WTC11 (cell line): ENCODE measurements at regions not wholly inside any gene's neighbourhood (a gene's known extent, or its start where the extent isn't known, plus 50 kb on each side); places are given as distances from the start of the nearest gene placed in this dataset.

Experiments
- ATAC-seq: fragments of 200-7000 bp; cut with Tn5 transposase; 2 replicates; pipeline ENCODE4 v1.10.0; 2021; ENCODE audit warnings: mild to moderate bottlenecking, moderate library complexity
- CTCF ChIA-PET: fragments of 300-600 bp; sonication (Branson Sonifier 250); formaldehyde crosslinking; loops from one replicate; lab custom pipeline; 2021; ENCODE audit warnings: antibody characterized with exemption; lab: Charles Lee
- POLR2A ChIA-PET: fragments of 350-600 bp; sonication (Branson Sonifier 250); formaldehyde crosslinking; loops from one replicate; lab custom pipeline; 2021; ENCODE audit warnings: antibody characterized with exemption; lab: Charles Lee
- DNase-seq: peaks from one replicate; pipeline ENCODE4 v3.0.0; 2021; ENCODE audit warnings: low spot score
- H3K27ac Mint-ChIP-seq: 2 replicates; pipeline ENCODE4 v1.8.0; 2021; ENCODE audit warnings: mixed read lengths
- H3K27me3 Mint-ChIP-seq: 2 replicates; pipeline ENCODE4 v1.8.0; 2021; ENCODE audit warnings: low read depth, mild to moderate bottlenecking, moderate library complexity, mixed read lengths
- H3K36me3 Mint-ChIP-seq: 2 replicates; pipeline ENCODE4 v1.8.0; 2021; ENCODE audit warnings: mixed read lengths
- H3K4me1 Mint-ChIP-seq: 2 replicates; pipeline ENCODE4 v1.8.0; 2022; ENCODE audit warnings: mixed read lengths
- H3K4me3 Mint-ChIP-seq: 2 replicates; pipeline ENCODE4 v1.8.0; 2021; ENCODE audit warnings: mild to moderate bottlenecking, moderate library complexity, mixed read lengths
- H3K9me3 Mint-ChIP-seq: 2 replicates; pipeline ENCODE4 v1.8.0; 2021; ENCODE audit warnings: mixed read lengths
- CBFB ChIP-seq: sonication (generic); formaldehyde crosslinking; IDR thresholded peaks from 2 replicates; pipeline ENCODE4 v1.8.1; 2022; ENCODE audit warnings: mild to moderate bottlenecking, low read depth, missing genetic modification reagents
- ETV6 ChIP-seq: sonication (generic); formaldehyde crosslinking; IDR thresholded peaks from 2 replicates; pipeline ENCODE4 v1.8.1; 2022; ENCODE audit warnings: mild to moderate bottlenecking, missing genetic modification reagents
- GRHL2 ChIP-seq: fragments of 250-450 bp; sonication (Bioruptor Pico); IDR thresholded peaks from 2 replicates; pipeline ENCODE4 v1.8.0; 2022; ENCODE audit warnings: mild to moderate bottlenecking, moderate library complexity; ENCODE audit not compliant: insufficient replicate concordance, severe bottlenecking
- MYBL2 ChIP-seq: sonication (generic); formaldehyde crosslinking; IDR thresholded peaks from 2 replicates; pipeline ENCODE4 v1.8.1; 2023; ENCODE audit warnings: mild to moderate bottlenecking, moderate library complexity, missing genetic modification reagents
- NR2C2 ChIP-seq: sonication (generic); formaldehyde crosslinking; IDR thresholded peaks from 2 replicates; pipeline ENCODE4 v1.8.0; 2022; ENCODE audit warnings: mild to moderate bottlenecking, missing genetic modification reagents
- PRRX2 ChIP-seq: fragments of 250-450 bp; sonication (Bioruptor Pico); IDR thresholded peaks from 2 replicates; pipeline ENCODE4 v1.8.0; 2021; ENCODE audit warnings: mild to moderate bottlenecking
- ZNF138 ChIP-seq: sonication (generic); formaldehyde crosslinking; conservative IDR thresholded peaks from 2 replicates; pipeline ENCODE4 v1.8.1; 2022; ENCODE audit warnings: mild to moderate bottlenecking, moderate library complexity, missing genetic modification reagents
- ZNF317 ChIP-seq: sonication (generic); formaldehyde crosslinking; IDR thresholded peaks from 2 replicates; pipeline ENCODE4 v1.8.1; 2023; ENCODE audit warnings: low read depth, mild to moderate bottlenecking, moderate library complexity, missing genetic modification reagents, borderline replicate concordance
- TF ChIP-seq, protein P1 (sequence below): sonication (generic); formaldehyde crosslinking; IDR thresholded peaks from 2 replicates; pipeline ENCODE4 v1.8.1; 2022; ENCODE audit warnings: low read depth, mild to moderate bottlenecking, moderate library complexity, missing genetic modification reagents, borderline replicate concordance
- TF ChIP-seq, protein P2 (sequence below): fragments of 250-450 bp; sonication (Bioruptor Pico); IDR thresholded peaks from 2 replicates; pipeline ENCODE4 v1.9.0; 2021; ENCODE audit warnings: mild to moderate bottlenecking
- TF ChIP-seq, protein P3 (sequence below): sonication (generic); formaldehyde crosslinking; IDR thresholded peaks from 2 replicates; pipeline ENCODE4 v1.8.0; 2022; ENCODE audit warnings: mild to moderate bottlenecking, missing genetic modification reagents
- TF ChIP-seq, protein P4 (sequence below): sonication (generic); formaldehyde crosslinking; IDR thresholded peaks from 2 replicates; pipeline ENCODE4 v1.8.0; 2023; ENCODE audit warnings: mild to moderate bottlenecking, missing genetic modification reagents
- TF ChIP-seq, protein P5 (sequence below): fragments of 200-600 bp; IDR thresholded peaks from 2 replicates; pipeline ENCODE4 v1.8.0; 2022; ENCODE audit warnings: antibody characterized with exemption
- TF ChIP-seq, protein P6 (sequence below): sonication (generic); formaldehyde crosslinking; IDR thresholded peaks from 2 replicates; pipeline ENCODE4 v1.8.1; 2022; ENCODE audit warnings: missing genetic modification reagents, borderline replicate concordance
- TF ChIP-seq, protein P7 (sequence below): sonication (generic); formaldehyde crosslinking; IDR thresholded peaks from 2 replicates; pipeline ENCODE4 v1.8.0; 2023; ENCODE audit warnings: missing genetic modification reagents
- TF ChIP-seq, protein P8 (sequence below): sonication (generic); formaldehyde crosslinking; IDR thresholded peaks from 2 replicates; pipeline ENCODE4 v1.8.1; 2023; ENCODE audit warnings: mild to moderate bottlenecking, missing genetic modification reagents
- TF ChIP-seq, protein P9 (sequence below): fragments of 250-450 bp; sonication (Bioruptor Pico); IDR thresholded peaks from 2 replicates; pipeline ENCODE4 v2.1.2; 2022; ENCODE audit warnings: mild to moderate bottlenecking, moderate library complexity

DNA sequence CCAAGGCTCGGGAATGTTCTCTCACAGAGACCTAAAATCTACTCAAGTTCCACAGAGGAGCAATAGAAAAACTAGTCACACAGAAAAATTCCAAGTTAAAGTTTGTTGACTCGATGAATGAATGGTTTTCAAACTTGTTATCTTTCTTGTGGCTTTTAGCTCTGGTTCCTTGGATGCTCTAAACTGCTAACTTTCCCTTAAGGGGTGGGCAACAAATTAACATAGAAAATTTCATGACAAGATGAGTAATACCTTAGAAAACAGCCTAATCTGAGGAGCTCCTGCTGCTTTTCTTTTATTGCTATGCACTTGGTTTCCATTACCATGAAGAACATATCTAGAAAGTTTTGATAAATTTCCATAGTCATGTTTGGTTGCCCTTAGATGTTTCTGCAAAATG is 100.2 kb upstream of the CCDC112 start:
- TF ChIP-seq, protein P1, sequence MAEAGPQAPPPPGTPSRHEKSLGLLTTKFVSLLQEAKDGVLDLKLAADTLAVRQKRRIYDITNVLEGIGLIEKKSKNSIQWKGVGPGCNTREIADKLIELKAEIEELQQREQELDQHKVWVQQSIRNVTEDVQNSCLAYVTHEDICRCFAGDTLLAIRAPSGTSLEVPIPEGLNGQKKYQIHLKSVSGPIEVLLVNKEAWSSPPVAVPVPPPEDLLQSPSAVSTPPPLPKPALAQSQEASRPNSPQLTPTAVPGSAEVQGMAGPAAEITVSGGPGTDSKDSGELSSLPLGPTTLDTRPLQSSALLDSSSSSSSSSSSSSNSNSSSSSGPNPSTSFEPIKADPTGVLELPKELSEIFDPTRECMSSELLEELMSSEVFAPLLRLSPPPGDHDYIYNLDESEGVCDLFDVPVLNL = no peak
- TF ChIP-seq GRHL2 (CRISPR knock-in tag) (no peak), NR2C2 (CRISPR knock-in tag) (no peak), ZNF138 (no peak), MYBL2 (CRISPR knock-in tag) (no peak), CBFB (CRISPR knock-in tag) (no peak)
- TF ChIP-seq, protein P2, sequence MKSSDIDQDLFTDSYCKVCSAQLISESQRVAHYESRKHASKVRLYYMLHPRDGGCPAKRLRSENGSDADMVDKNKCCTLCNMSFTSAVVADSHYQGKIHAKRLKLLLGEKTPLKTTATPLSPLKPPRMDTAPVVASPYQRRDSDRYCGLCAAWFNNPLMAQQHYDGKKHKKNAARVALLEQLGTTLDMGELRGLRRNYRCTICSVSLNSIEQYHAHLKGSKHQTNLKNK (CRISPR knock-in tag) = no peak
- TF ChIP-seq, protein P3, sequence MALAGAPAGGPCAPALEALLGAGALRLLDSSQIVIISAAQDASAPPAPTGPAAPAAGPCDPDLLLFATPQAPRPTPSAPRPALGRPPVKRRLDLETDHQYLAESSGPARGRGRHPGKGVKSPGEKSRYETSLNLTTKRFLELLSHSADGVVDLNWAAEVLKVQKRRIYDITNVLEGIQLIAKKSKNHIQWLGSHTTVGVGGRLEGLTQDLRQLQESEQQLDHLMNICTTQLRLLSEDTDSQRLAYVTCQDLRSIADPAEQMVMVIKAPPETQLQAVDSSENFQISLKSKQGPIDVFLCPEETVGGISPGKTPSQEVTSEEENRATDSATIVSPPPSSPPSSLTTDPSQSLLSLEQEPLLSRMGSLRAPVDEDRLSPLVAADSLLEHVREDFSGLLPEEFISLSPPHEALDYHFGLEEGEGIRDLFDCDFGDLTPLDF (CRISPR knock-in tag) = no peak
- TF ChIP-seq, protein P4, sequence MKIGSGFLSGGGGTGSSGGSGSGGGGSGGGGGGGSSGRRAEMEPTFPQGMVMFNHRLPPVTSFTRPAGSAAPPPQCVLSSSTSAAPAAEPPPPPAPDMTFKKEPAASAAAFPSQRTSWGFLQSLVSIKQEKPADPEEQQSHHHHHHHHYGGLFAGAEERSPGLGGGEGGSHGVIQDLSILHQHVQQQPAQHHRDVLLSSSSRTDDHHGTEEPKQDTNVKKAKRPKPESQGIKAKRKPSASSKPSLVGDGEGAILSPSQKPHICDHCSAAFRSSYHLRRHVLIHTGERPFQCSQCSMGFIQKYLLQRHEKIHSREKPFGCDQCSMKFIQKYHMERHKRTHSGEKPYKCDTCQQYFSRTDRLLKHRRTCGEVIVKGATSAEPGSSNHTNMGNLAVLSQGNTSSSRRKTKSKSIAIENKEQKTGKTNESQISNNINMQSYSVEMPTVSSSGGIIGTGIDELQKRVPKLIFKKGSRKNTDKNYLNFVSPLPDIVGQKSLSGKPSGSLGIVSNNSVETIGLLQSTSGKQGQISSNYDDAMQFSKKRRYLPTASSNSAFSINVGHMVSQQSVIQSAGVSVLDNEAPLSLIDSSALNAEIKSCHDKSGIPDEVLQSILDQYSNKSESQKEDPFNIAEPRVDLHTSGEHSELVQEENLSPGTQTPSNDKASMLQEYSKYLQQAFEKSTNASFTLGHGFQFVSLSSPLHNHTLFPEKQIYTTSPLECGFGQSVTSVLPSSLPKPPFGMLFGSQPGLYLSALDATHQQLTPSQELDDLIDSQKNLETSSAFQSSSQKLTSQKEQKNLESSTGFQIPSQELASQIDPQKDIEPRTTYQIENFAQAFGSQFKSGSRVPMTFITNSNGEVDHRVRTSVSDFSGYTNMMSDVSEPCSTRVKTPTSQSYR = no peak
- TF ChIP-seq, protein P5, sequence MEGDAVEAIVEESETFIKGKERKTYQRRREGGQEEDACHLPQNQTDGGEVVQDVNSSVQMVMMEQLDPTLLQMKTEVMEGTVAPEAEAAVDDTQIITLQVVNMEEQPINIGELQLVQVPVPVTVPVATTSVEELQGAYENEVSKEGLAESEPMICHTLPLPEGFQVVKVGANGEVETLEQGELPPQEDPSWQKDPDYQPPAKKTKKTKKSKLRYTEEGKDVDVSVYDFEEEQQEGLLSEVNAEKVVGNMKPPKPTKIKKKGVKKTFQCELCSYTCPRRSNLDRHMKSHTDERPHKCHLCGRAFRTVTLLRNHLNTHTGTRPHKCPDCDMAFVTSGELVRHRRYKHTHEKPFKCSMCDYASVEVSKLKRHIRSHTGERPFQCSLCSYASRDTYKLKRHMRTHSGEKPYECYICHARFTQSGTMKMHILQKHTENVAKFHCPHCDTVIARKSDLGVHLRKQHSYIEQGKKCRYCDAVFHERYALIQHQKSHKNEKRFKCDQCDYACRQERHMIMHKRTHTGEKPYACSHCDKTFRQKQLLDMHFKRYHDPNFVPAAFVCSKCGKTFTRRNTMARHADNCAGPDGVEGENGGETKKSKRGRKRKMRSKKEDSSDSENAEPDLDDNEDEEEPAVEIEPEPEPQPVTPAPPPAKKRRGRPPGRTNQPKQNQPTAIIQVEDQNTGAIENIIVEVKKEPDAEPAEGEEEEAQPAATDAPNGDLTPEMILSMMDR = no peak
- TF ChIP-seq, protein P6, sequence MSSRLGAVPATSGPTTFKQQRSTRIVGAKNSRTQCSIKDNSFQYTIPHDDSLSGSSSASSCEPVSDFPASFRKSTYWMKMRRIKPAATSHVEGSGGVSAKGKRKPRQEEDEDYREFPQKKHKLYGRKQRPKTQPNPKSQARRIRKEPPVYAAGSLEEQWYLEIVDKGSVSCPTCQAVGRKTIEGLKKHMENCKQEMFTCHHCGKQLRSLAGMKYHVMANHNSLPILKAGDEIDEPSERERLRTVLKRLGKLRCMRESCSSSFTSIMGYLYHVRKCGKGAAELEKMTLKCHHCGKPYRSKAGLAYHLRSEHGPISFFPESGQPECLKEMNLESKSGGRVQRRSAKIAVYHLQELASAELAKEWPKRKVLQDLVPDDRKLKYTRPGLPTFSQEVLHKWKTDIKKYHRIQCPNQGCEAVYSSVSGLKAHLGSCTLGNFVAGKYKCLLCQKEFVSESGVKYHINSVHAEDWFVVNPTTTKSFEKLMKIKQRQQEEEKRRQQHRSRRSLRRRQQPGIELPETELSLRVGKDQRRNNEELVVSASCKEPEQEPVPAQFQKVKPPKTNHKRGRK (CRISPR knock-in tag) = no peak
- H3K27me3 Mint-ChIP-seq = no peaks in the 10 kb centered on the region
- POLR2A ChIA-PET = no interaction called here

DNA sequence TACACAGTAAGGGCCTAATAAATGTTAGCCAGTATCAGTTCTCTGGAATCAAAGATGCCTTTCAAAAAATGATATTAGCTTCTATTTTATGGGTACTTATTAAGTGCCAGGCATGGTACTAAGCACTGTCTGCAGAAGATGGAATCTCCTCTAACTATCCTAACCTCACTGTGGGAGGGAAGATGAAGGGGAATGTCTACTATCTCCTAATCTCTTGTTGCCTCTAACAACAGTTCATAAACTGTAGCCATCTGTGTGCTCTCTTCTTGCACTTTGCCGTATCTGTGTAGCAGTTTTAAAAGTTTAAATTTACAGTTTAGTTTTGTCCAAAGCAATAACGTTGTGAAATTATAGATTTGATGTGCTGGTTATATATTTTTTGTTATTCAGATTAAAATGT is 99.6 kb upstream of the CCDC112 start:
- ChIA-PET CTCF (no interaction called here), POLR2A (no interaction called here)
- no peaks in the 10 kb centered on the region for H3K27me3 Mint-ChIP-seq
- no peak overlapping the region for H3K27ac Mint-ChIP-seq
- H3K4me1 Mint-ChIP-seq = no peaks in the 10 kb centered on the region
- H3K4me3 Mint-ChIP-seq = no peak overlapping the region
- TF ChIP-seq PRRX2 (CRISPR knock-in tag) (no peak), ZNF317 (CRISPR knock-in tag) (no peak), ETV6 (CRISPR knock-in tag) (no peak)
- TF ChIP-seq, protein P7, sequence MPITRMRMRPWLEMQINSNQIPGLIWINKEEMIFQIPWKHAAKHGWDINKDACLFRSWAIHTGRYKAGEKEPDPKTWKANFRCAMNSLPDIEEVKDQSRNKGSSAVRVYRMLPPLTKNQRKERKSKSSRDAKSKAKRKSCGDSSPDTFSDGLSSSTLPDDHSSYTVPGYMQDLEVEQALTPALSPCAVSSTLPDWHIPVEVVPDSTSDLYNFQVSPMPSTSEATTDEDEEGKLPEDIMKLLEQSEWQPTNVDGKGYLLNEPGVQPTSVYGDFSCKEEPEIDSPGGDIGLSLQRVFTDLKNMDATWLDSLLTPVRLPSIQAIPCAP (CRISPR knock-in tag) = no peak
- TF ChIP-seq, protein P8, sequence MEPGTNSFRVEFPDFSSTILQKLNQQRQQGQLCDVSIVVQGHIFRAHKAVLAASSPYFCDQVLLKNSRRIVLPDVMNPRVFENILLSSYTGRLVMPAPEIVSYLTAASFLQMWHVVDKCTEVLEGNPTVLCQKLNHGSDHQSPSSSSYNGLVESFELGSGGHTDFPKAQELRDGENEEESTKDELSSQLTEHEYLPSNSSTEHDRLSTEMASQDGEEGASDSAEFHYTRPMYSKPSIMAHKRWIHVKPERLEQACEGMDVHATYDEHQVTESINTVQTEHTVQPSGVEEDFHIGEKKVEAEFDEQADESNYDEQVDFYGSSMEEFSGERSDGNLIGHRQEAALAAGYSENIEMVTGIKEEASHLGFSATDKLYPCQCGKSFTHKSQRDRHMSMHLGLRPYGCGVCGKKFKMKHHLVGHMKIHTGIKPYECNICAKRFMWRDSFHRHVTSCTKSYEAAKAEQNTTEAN (CRISPR knock-in tag) = no peak
- TF ChIP-seq, protein P9, sequence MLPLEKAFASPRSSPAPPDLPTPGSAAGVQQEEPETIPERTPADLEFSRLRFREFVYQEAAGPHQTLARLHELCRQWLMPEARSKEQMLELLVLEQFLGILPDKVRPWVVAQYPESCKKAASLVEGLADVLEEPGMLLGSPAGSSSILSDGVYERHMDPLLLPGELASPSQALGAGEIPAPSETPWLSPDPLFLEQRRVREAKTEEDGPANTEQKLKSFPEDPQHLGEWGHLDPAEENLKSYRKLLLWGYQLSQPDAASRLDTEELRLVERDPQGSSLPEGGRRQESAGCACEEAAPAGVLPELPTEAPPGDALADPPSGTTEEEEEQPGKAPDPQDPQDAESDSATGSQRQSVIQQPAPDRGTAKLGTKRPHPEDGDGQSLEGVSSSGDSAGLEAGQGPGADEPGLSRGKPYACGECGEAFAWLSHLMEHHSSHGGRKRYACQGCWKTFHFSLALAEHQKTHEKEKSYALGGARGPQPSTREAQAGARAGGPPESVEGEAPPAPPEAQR (CRISPR knock-in tag) = no peak
- peaks cover 27% of the 10 kb centered on the region for H3K9me3 Mint-ChIP-seq
- DNase-seq = no peak
- no peaks in the 10 kb centered on the region for H3K36me3 Mint-ChIP-seq
- ATAC-seq = no peak

More for the DNA sequence above, 100.2 kb upstream of the CCDC112 start:
- DNase-seq (no peak), ATAC-seq (no peak)
- H3K36me3 Mint-ChIP-seq = no peaks in the 10 kb centered on the region
- H3K4me1 Mint-ChIP-seq = no peaks in the 10 kb centered on the region
- CTCF ChIA-PET = no interaction called here
- no peak overlapping the region for H3K27ac Mint-ChIP-seq
- H3K4me3 Mint-ChIP-seq = no peak overlapping the region
- H3K9me3 Mint-ChIP-seq = peaks cover 26% of the 10 kb centered on the region
